Parathyroid adenoma (tissue), 2 donors: ENCODE measurements at regions not wholly inside any gene's neighbourhood (a gene's known extent, or its start where the extent isn't known, plus 50 kb on each side); places are given as distances from the start of the nearest gene placed in this dataset.

Experiments
- H2AFZ ChIP-seq: fragments of 300-600 bp; sonication (generic); one replicate; pipeline ENCODE4 v1.7.0; 2017; ENCODE audit warnings: antibody characterized with exemption, mild to moderate bottlenecking
- H3K27ac ChIP-seq: fragments of 300-600 bp; sonication (generic); one replicate; pipeline ENCODE4 v1.7.0; 2017
- H3K27me3 ChIP-seq: fragments of 300-600 bp; sonication (generic); one replicate; pipeline ENCODE4 v1.7.0; 2017; ENCODE audit warnings: low read length; ENCODE audit not compliant: control insufficient read depth, insufficient read depth
- H3K36me3 ChIP-seq: fragments of 300-600 bp; sonication (generic); one replicate; pipeline ENCODE4 v1.7.0; 2017; ENCODE audit warnings: low read length; ENCODE audit not compliant: control insufficient read depth, insufficient read depth
- H3K4me1 ChIP-seq: fragments of 300-600 bp; sonication (generic); one replicate; pipeline ENCODE4 v1.7.0; 2017; ENCODE audit warnings: control low read depth
- H3K4me2 ChIP-seq: fragments of 300-600 bp; sonication (generic); one replicate; pipeline ENCODE4 v1.7.0; 2017; ENCODE audit warnings: low read length
- H3K4me3 ChIP-seq: fragments of 300-600 bp; sonication (generic); one replicate; pipeline ENCODE4 v1.7.0; 2017; ENCODE audit warnings: low read depth, low read length
- H3K79me2 ChIP-seq: fragments of 300-600 bp; sonication (generic); one replicate; pipeline ENCODE4 v1.7.0; 2017; ENCODE audit warnings: control low read depth
- H3K9ac ChIP-seq: fragments of 300-600 bp; sonication (generic); one replicate; pipeline ENCODE4 v1.7.0; 2017; ENCODE audit warnings: mild to moderate bottlenecking
- H3K9me3 ChIP-seq: fragments of 300-600 bp; sonication (generic); one replicate; pipeline ENCODE4 v1.7.0; 2017; ENCODE audit warnings: low read length; ENCODE audit not compliant: control insufficient read depth
- TF ChIP-seq, protein P1 (sequence below): fragments of 300-600 bp; sonication (generic); IDR thresholded peaks from one replicate; pipeline ENCODE4 v1.7.0; 2017; ENCODE audit warnings: antibody characterized with exemption, mild to moderate bottlenecking
- donor health status: primary hyperparathyroidism.

DNA sequence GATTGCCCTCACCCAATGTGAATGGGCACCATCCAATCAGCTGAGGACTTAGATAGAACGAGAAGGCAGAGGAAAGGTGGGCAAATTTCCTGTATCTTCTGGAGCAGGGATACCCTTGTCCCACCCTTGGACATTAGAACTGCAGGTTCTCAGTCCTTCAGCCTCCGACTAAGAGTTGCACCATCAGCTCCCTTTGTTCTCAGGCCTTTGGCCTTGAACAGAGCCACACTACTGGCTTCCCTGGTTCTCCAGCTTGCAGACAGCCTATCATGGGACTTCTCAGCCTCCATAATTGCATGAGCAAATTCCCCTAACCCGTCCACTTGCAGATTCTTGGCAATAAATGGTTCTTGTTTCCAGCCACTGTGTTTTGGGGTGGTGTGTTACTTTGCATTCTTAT is 102.4 kb downstream of the LSM3 start:
- TF ChIP-seq, protein P1, sequence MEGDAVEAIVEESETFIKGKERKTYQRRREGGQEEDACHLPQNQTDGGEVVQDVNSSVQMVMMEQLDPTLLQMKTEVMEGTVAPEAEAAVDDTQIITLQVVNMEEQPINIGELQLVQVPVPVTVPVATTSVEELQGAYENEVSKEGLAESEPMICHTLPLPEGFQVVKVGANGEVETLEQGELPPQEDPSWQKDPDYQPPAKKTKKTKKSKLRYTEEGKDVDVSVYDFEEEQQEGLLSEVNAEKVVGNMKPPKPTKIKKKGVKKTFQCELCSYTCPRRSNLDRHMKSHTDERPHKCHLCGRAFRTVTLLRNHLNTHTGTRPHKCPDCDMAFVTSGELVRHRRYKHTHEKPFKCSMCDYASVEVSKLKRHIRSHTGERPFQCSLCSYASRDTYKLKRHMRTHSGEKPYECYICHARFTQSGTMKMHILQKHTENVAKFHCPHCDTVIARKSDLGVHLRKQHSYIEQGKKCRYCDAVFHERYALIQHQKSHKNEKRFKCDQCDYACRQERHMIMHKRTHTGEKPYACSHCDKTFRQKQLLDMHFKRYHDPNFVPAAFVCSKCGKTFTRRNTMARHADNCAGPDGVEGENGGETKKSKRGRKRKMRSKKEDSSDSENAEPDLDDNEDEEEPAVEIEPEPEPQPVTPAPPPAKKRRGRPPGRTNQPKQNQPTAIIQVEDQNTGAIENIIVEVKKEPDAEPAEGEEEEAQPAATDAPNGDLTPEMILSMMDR = no peak
- Histone ChIP-seq H3K9me3 (no peaks in the 10 kb centered on the region), H2AFZ (no peak overlapping the region), H3K4me2 (no peak overlapping the region), H3K79me2 (no peaks in the 10 kb centered on the region), H3K4me1 (no peaks in the 10 kb centered on the region), H3K27me3 (no peaks in the 10 kb centered on the region), H3K27ac (no peak overlapping the region), H3K36me3 (no peaks in the 10 kb centered on the region), H3K9ac (no peak overlapping the region), H3K4me3 (no peak overlapping the region)

DNA sequence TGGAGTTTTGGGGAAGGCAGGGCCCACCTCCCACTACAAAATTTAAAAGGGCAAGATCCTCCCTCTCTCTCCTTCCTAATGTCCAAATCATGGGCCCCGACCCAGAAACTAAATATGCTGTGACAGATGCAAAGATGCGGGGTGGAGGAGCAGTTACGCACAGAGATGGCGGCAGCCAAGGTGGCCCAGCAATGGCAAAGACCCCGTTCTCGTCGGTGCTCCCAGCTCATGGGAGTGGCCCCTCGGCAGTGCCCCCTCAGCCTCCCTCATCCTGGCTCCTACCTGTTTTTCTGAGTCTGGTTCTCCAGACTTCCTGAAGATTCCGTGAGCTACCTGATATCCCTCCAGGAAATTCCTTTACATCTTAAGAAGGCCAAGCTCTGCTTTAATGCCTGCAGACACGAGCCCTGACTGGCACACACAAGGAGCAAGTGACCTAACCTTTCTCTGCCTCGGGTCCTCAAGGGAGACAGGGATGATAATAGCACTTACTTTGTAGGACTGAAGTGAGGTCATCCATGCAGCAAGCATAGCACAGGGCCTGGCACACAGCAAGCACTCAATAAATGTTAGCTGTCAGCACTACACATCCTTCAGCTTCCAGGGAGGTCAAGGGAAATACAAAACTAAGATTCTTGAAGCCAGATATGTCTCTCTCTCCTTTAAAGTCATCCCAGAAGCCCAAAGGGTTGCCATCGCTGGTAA is 103.5 kb downstream of the LSM3 start:
- Histone ChIP-seq H3K4me1 (no peaks in the 10 kb centered on the region), H3K4me3 (no peak overlapping the region), H3K9me3 (no peaks in the 10 kb centered on the region), H2AFZ (no peak overlapping the region), H3K27me3 (no peaks in the 10 kb centered on the region), H3K36me3 (no peaks in the 10 kb centered on the region), H3K27ac (no peak overlapping the region), H3K4me2 (no peak overlapping the region), H3K9ac (no peak overlapping the region), H3K79me2 (no peaks in the 10 kb centered on the region)
- TF ChIP-seq, protein P1 = no peak

DNA sequence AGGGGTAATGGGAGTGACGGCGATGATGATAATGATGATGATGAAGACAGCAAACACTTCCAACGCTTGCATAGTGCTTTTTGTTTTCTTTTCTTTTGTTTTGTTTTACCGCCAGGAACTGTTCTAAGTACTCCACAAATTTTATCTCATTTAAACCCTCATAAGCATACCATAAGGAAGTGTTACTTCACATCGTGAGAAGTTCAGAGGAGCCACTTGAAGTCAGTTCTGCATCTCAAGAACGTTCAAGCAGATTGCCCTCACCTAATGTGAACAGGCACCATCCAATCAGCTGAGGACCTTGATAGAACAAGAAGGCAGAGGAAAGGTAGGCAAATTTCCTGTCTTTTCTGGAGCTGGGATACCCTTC is 104.1 kb downstream of the LSM3 start:
- Histone ChIP-seq H2AFZ (no peak overlapping the region), H3K79me2 (no peaks in the 10 kb centered on the region), H3K4me3 (no peak overlapping the region), H3K4me1 (no peaks in the 10 kb centered on the region), H3K27ac (no peak overlapping the region), H3K27me3 (no peaks in the 10 kb centered on the region), H3K4me2 (no peak overlapping the region), H3K9me3 (no peaks in the 10 kb centered on the region), H3K36me3 (no peaks in the 10 kb centered on the region), H3K9ac (no peak overlapping the region)
- TF ChIP-seq, protein P1 = no peak

DNA sequence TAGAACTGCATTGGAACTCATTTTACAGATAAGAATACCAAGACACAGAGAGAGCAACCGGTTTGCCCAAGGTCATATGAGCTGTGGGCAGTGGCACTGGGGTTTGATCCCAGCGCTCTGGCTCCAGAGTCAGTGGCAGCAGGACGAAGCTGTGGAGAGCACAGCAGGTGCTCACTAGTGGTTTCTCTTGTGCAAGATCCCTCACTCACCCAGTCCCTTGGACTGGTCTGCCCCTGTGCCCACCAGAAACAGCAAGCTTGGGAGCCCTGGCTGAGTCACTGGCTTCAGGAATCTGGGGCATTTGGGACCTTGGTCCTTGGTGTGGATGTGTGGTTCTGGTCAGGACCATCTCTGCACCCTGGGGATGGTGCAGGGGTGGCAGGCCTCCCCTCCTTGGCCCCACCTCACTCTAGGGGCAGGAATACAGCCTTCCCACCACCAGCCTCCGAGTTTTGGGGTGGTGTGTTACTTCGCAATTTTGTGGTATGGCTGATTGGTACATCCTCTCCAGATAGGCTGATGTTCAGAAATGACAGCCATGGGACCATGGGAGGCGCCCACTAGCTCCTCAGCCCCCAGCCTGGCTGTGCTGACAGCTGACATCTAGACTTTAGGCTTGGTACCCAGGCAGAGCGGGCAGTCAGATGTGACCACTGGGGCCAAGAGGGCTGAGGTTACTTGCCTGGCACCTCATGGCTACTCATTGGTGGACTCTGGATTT is 104.6 kb downstream of the LSM3 start:
- no peaks in the 10 kb centered on the region for H3K79me2 ChIP-seq

More for the DNA sequence above, 104.6 kb downstream of the LSM3 start:
- H2AFZ ChIP-seq = no peak overlapping the region
- H3K4me1 ChIP-seq = no peaks in the 10 kb centered on the region
- H3K9ac ChIP-seq = no peak overlapping the region
- TF ChIP-seq, protein P1 = no peak
- H3K27me3 ChIP-seq = no peaks in the 10 kb centered on the region
- H3K36me3 ChIP-seq = no peaks in the 10 kb centered on the region
- H3K4me3 ChIP-seq = no peak overlapping the region
- no peaks in the 10 kb centered on the region for H3K9me3 ChIP-seq
- H3K27ac ChIP-seq = no peak overlapping the region
- no peak overlapping the region for H3K4me2 ChIP-seq
